GM13977 (cell line): ENCODE measurements at regions not wholly inside any gene's neighbourhood (a gene's known extent, or its start where the extent isn't known, plus 50 kb on each side); places are given as distances from the start of the nearest gene placed in this dataset.

Source experiments
- DNase-seq: peaks from one replicate; pipeline ENCODE4 v3.0.0; 2012; ENCODE audit warnings: low spot score
- CTCF ChIP-seq: IDR thresholded peaks from 2 replicates; pipeline ENCODE4 v1.5.1; 2012; ENCODE audit warnings: mild to moderate bottlenecking, control low read depth; ENCODE audit not compliant: insufficient read depth; ENCODE audit errors: extremely low read depth, missing control alignments
- in situ Hi-C: fragments of 300-500 bp; cut with MboI; formaldehyde crosslinking; loops from one replicate; pipeline ENCODE4 v1.12.0; 2022; ENCODE audit warnings: low sequenced_read_pairs, low pct_unique_long_range_greater_than_20kb, mixed read lengths, inconsistent platforms; ENCODE audit not compliant: unreplicated experiment

GRCh38 chr5:103455796-103456195 lies 106.8 kb downstream of the NUDT12 start:
- no peak for DNase-seq
- in situ Hi-C loops = no loop called here
- TF ChIP-seq CTCF = no peak

- DNase-seq = no peak
- in situ Hi-C loops = no loop called here
- no peak for TF ChIP-seq CTCF
Measured at GRCh38 chr5:103454770-103455169, 107.8 kb downstream of the NUDT12 start.

- no peak for TF ChIP-seq CTCF
- no peak for DNase-seq
- in situ Hi-C loops = no loop called here
Measured at GRCh38 chr5:103452666-103453065, 109.9 kb downstream of the NUDT12 start.

GRCh38 chr5:103452089-103452488 lies 110.5 kb downstream of the NUDT12 start:
- in situ Hi-C loops = no loop called here
- DNase-seq = no peak
- TF ChIP-seq CTCF = no peak

- in situ Hi-C loops = no loop called here
- no peak for DNase-seq
- TF ChIP-seq CTCF = no peak
Measured at GRCh38 chr5:103451261-103451660, 111.3 kb downstream of the NUDT12 start.

- no peak for TF ChIP-seq CTCF
- in situ Hi-C loops = no loop called here
- DNase-seq = no peak
Measured at GRCh38 chr5:103450333-103451061, 112.1 kb downstream of the NUDT12 start.
